ENCODE measurements at regions not wholly inside any gene's neighbourhood (a gene's known extent, or its start where the extent isn't known, plus 50 kb on each side); places are given as distances from the start of the nearest gene placed in this dataset.
"Not testable (repeated sequence)": the region's sequence is repeated elsewhere in the genome, so short reads cannot be mapped to it uniquely, and the experiment has no call there.

GRCh38 chr1:14347186-14347585, 251.3 kb upstream of the KAZN start:
- DNase-seq (ENCODE audit: low spot score), result no peak

GRCh38 chr1:14347776-14348175, 250.7 kb upstream of the KAZN start:
- no peak for DNase-seq (ENCODE audit: low spot score)

- no peak for DNase-seq (ENCODE audit: low spot score)
Measured at GRCh38 chr1:14350197-14350596, 248.3 kb upstream of the KAZN start.

- no peak for DNase-seq (ENCODE audit: low spot score)
Measured at GRCh38 chr1:14352897-14353296, 245.6 kb upstream of the KAZN start.

GRCh38 chr1:14361005-14361404, 237.5 kb upstream of the KAZN start:
- DNase-seq (ENCODE audit: low spot score), result not testable (repeated sequence)

- DNase-seq (ENCODE audit: low spot score), result no peak
Measured at GRCh38 chr1:14362331-14362730, 236.2 kb upstream of the KAZN start.

GRCh38 chr1:14363036-14363590, 235.4 kb upstream of the KAZN start:
- DNase-seq (ENCODE audit: low spot score), result no peak

- peak; percentile 15 for DNase-seq (ENCODE audit: low spot score)
Measured at GRCh38 chr1:14363707-14364413, 234.6 kb upstream of the KAZN start.

- DNase-seq (ENCODE audit: low spot score), result no peak
Measured at GRCh38 chr1:14365301-14365988, 233.0 kb upstream of the KAZN start.

GRCh38 chr1:14366091-14367018, 232.1 kb upstream of the KAZN start:
- no peak for DNase-seq (ENCODE audit: low spot score)

- DNase-seq (ENCODE audit: low spot score), result no peak
Measured at GRCh38 chr1:14367451-14367850, 231.0 kb upstream of the KAZN start.

- no peak for DNase-seq (ENCODE audit: low spot score)
Measured at GRCh38 chr1:14369526-14370213, 228.8 kb upstream of the KAZN start.

GRCh38 chr1:14371771-14372497, 226.6 kb upstream of the KAZN start:
- no peak for DNase-seq (ENCODE audit: low spot score)

- no peak for DNase-seq (ENCODE audit: low spot score)
Measured at GRCh38 chr1:14372526-14372925, 226.0 kb upstream of the KAZN start.

- DNase-seq (ENCODE audit: low spot score), result no peak
Measured at GRCh38 chr1:14373081-14373758, 225.3 kb upstream of the KAZN start.

- no peak for DNase-seq (ENCODE audit: low spot score)
Measured at GRCh38 chr1:14375226-14375625, 223.3 kb upstream of the KAZN start.

GRCh38 chr1:14377386-14377785, 221.1 kb upstream of the KAZN start:
- no peak for DNase-seq (ENCODE audit: low spot score)

GRCh38 chr1:14380408-14380807, 218.1 kb upstream of the KAZN start:
- DNase-seq (ENCODE audit: low spot score), result no peak

- DNase-seq (ENCODE audit: low spot score), result no peak
Measured at GRCh38 chr1:14390816-14391215, 207.7 kb upstream of the KAZN start.

- no peak for DNase-seq (ENCODE audit: low spot score)
Measured at GRCh38 chr1:14392161-14392858, 206.2 kb upstream of the KAZN start.

Measured in NAMALWA (cell line).